ENCODE measurements at regions not wholly inside any gene's neighbourhood (a gene's known extent, or its start where the extent isn't known, plus 50 kb on each side); places are given as distances from the start of the nearest gene placed in this dataset.

- TF ChIP-seq, protein P1, sequence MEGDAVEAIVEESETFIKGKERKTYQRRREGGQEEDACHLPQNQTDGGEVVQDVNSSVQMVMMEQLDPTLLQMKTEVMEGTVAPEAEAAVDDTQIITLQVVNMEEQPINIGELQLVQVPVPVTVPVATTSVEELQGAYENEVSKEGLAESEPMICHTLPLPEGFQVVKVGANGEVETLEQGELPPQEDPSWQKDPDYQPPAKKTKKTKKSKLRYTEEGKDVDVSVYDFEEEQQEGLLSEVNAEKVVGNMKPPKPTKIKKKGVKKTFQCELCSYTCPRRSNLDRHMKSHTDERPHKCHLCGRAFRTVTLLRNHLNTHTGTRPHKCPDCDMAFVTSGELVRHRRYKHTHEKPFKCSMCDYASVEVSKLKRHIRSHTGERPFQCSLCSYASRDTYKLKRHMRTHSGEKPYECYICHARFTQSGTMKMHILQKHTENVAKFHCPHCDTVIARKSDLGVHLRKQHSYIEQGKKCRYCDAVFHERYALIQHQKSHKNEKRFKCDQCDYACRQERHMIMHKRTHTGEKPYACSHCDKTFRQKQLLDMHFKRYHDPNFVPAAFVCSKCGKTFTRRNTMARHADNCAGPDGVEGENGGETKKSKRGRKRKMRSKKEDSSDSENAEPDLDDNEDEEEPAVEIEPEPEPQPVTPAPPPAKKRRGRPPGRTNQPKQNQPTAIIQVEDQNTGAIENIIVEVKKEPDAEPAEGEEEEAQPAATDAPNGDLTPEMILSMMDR (conservative IDR thresholded peaks at IDR 0.05), result no peak
- no peak for TF ChIP-seq EZH2 (IDR thresholded peaks at IDR 0.05; ENCODE audit: low read depth)
Observed at GRCh38 chr2:147479358-147479757, 365.5 kb upstream of the ACVR2A start.
